B cell (primary cell): ENCODE measurements at regions not wholly inside any gene's neighbourhood (a gene's known extent, or its start where the extent isn't known, plus 50 kb on each side); places are given as distances from the start of the nearest gene placed in this dataset.

ENCODE experiments used
- ATAC-seq: fragments of 200-7000 bp; cut with Tn5 transposase; one replicate; pipeline ENCODE4 v1.10.0; 2021; ENCODE audit warnings: low read depth, mild to moderate bottlenecking, moderate number of reproducible peaks, moderate library complexity
- CTCF ChIA-PET: fragments of 350-600 bp; sonication (Branson Sonifier 250); formaldehyde crosslinking; loops from one replicate; lab custom pipeline; 2021; ENCODE audit warnings: antibody characterized with exemption, inconsistent platforms; lab: Charles Lee
- POLR2A ChIA-PET: fragments of 350-600 bp; sonication (Branson Sonifier 250); formaldehyde crosslinking; loops from one replicate; lab custom pipeline; 2021; ENCODE audit warnings: antibody characterized with exemption; lab: Charles Lee
- DNase-seq: peaks from one replicate; pipeline ENCODE4 v3.0.0; 2013
- H2AFZ ChIP-seq: 2 replicates; pipeline ENCODE4 v1.6.1; 2012; ENCODE audit warnings: mild to moderate bottlenecking, low read depth, low read length; ENCODE audit not compliant: insufficient read depth, poor library complexity, severe bottlenecking
- H3K27ac ChIP-seq, 2 donors: 1 replicate in 1 of 2; 2 replicates in 1 of 2; pipeline ENCODE4 v1.5.1; 2012 to 2013; ENCODE audit warnings: low read length in 2 of 2, mild to moderate bottlenecking in 2 of 2, moderate library complexity in 1 of 2
- H3K27me3 ChIP-seq, 4 experiments: fragments of 200-600 bp in 1 of 4; sonication (generic) in 1 of 4; replicated peaks in 1 of 4; 1 replicate in 2 of 4; 2 replicates in 2 of 4; pipeline versions ENCODE4 v1.6.1 to v1.7.0; 2013 to 2016; ENCODE audit warnings: low read length in 3 of 4, mild to moderate bottlenecking in 2 of 4, mixed read lengths in 1 of 4, moderate library complexity in 1 of 4; ENCODE audit not compliant: insufficient read depth in 4 of 4, control insufficient read depth in 3 of 4; ENCODE audit errors: control extremely low read depth in 1 of 4
- H3K36me3 ChIP-seq, 2 experiments: replicated peaks in 1 of 2; 1 replicate in 1 of 2; 2 replicates in 1 of 2; pipeline versions ENCODE4 v1.6.1 to v1.7.1; 2013; ENCODE audit warnings: low read length in 1 of 2; ENCODE audit not compliant: insufficient read depth in 2 of 2, control insufficient read depth in 1 of 2; ENCODE audit errors: control extremely low read depth in 1 of 2, extremely low read depth in 1 of 2
- H3K4me1 ChIP-seq, 2 donors: fragments of 200-600 bp in 1 of 2; sonication (generic) in 1 of 2; 1 replicate in 1 of 2; 2 replicates in 1 of 2; pipeline versions ENCODE4 v1.5.1 to v1.6.1; 2013 to 2017; ENCODE audit warnings: low read length in 2 of 2; ENCODE audit not compliant: control insufficient read depth in 2 of 2, insufficient read depth in 2 of 2
- H3K4me2 ChIP-seq: replicated peaks from 2 replicates; pipeline ENCODE3; 2012; ENCODE audit warnings: mild to moderate bottlenecking, low read depth, low read length; ENCODE audit not compliant: poor library complexity, severe bottlenecking
- H3K4me3 ChIP-seq, 5 experiments: fragments of 200-600 bp in 1 of 5; sonication (generic) in 1 of 5; 1 replicate in 3 of 5; 2 replicates in 2 of 5; pipeline versions ENCODE4 v1.5.1 to v1.7.0; 2011 to 2016; ENCODE audit warnings: low read length in 4 of 5, mild to moderate bottlenecking in 4 of 5, low read depth in 2 of 5, control low read depth in 1 of 5, moderate library complexity in 1 of 5; ENCODE audit not compliant: insufficient read depth in 1 of 5; ENCODE audit errors: control extremely low read depth in 1 of 5, extremely low read depth in 1 of 5
- H3K79me2 ChIP-seq: fragments of 200-600 bp; sonication (generic); one replicate; pipeline ENCODE4 v1.6.0; 2016; ENCODE audit warnings: low read length; ENCODE audit not compliant: control insufficient read depth, insufficient read depth
- H3K9ac ChIP-seq: fragments of 200-600 bp; sonication (generic); 2 replicates; pipeline ENCODE4 v1.6.1; 2017; ENCODE audit warnings: mild to moderate bottlenecking, low read length, moderate library complexity
- H3K9me3 ChIP-seq, 3 donors: one replicate each; pipeline versions ENCODE4 v1.6.1 to v1.7.1; 2013; ENCODE audit warnings: low read length in 2 of 3; ENCODE audit not compliant: control insufficient read depth in 2 of 3, insufficient read depth in 1 of 3; ENCODE audit errors: control extremely low read depth in 1 of 3
- H4K20me1 ChIP-seq: 2 replicates; pipeline ENCODE4 v1.6.0; 2012; ENCODE audit warnings: mild to moderate bottlenecking, low read length; ENCODE audit not compliant: insufficient read depth, control insufficient read depth, poor library complexity, severe bottlenecking
- H3K27ac Mint-ChIP-seq: one replicate; pipeline ENCODE4 v1.8.0; 2021; ENCODE audit warnings: mixed read lengths
- H3K27me3 Mint-ChIP-seq: one replicate; pipeline ENCODE4 v1.8.0; 2021; ENCODE audit warnings: mixed read lengths
- H3K4me1 Mint-ChIP-seq: one replicate; pipeline ENCODE4 v1.8.0; 2021; ENCODE audit warnings: mixed read lengths
- H3K4me3 Mint-ChIP-seq: one replicate; pipeline ENCODE4 v1.8.0; 2021; ENCODE audit warnings: mixed read lengths
- H3K9me3 Mint-ChIP-seq: one replicate; pipeline ENCODE4 v1.8.0; 2022; ENCODE audit warnings: mixed read lengths; ENCODE audit not compliant: insufficient read depth
- CTCF ChIP-seq: fragments of 200-600 bp; IDR thresholded peaks from one replicate; pipeline ENCODE4 v1.8.0; 2022; ENCODE audit warnings: antibody characterized with exemption, mild to moderate bottlenecking
- EZH2 ChIP-seq: IDR thresholded peaks from 2 replicates; pipeline ENCODE4 v1.6.1; 2012; ENCODE audit warnings: borderline replicate concordance, low read depth, mild to moderate bottlenecking, moderate library complexity, low read length; ENCODE audit not compliant: insufficient read depth, poor library complexity, severe bottlenecking
- WGBS: methylation state at CpG from one replicate; pipeline ENCODE4 v1.1.5; 2013; ENCODE audit warnings: missing lambda C conversion rate; ENCODE audit not compliant: insufficient coverage; 5-methylcytosine and 5-hydroxymethylcytosine counted together
- intact Hi-C: fragments of 100-400 bp; cut with micrococcal nuclease; formaldehyde crosslinking; loops from one replicate; pipeline ENCODE4 v1.10.0; 2022

GRCh38 chr3:28867836-28868235 is 413.0 kb upstream of the RBMS3 start:
- H3K4me3 Mint-ChIP-seq = no peak overlapping the region
- Histone ChIP-seq H3K27me3 (no peaks in the 10 kb centered on the region), H3K9ac (no peak overlapping the region), H3K9me3 (no peaks in the 10 kb centered on the region), H3K4me3 (no peak overlapping the region), H3K36me3 (no peaks in the 10 kb centered on the region), H3K4me2 (no peak overlapping the region), H2AFZ (no peak overlapping the region), H4K20me1 (no peaks in the 10 kb centered on the region), H3K27ac (no peak overlapping the region), H3K79me2 (no peaks in the 10 kb centered on the region), H3K4me1 (no peaks in the 10 kb centered on the region)
- intact Hi-C loops = no loop called here
- H3K27me3 Mint-ChIP-seq = no peaks in the 10 kb centered on the region
- H3K4me1 Mint-ChIP-seq = no peaks in the 10 kb centered on the region
- ChIA-PET CTCF (no interaction called here), POLR2A (no interaction called here)
- H3K9me3 Mint-ChIP-seq = no peaks in the 10 kb centered on the region
- DNase-seq = no peak
- TF ChIP-seq CTCF = no peak
- TF ChIP-seq EZH2 = no peak
- H3K27ac Mint-ChIP-seq = no peak overlapping the region
- WGBS = 60% methylated on average over 1 of the region's 2 CpGs
- no peak for ATAC-seq

GRCh38 chr3:28868897-28869296 is 412.0 kb upstream of the RBMS3 start:
- no peaks in the 10 kb centered on the region for H3K4me1 ChIP-seq
- H3K36me3 ChIP-seq = no peaks in the 10 kb centered on the region
- ChIA-PET POLR2A (no interaction called here), CTCF (no interaction called here)
- no peaks in the 10 kb centered on the region for H3K79me2 ChIP-seq
- no peak for DNase-seq
- no peak overlapping the region for H2AFZ ChIP-seq
- H3K4me2 ChIP-seq = no peak overlapping the region
- no peak overlapping the region for H3K9ac ChIP-seq
- ATAC-seq = no peak
- Mint-ChIP-seq H3K27me3 (no peaks in the 10 kb centered on the region), H3K9me3 (no peaks in the 10 kb centered on the region), H3K4me1 (no peaks in the 10 kb centered on the region), H3K4me3 (no peak overlapping the region), H3K27ac (no peak overlapping the region)
- TF ChIP-seq EZH2 (no peak), CTCF (no peak)
- no peaks in the 10 kb centered on the region for H3K27me3 ChIP-seq
- no peaks in the 10 kb centered on the region for H3K9me3 ChIP-seq
- WGBS = no CpG with 5 or more reads among the region's 2 CpGs
- intact Hi-C loops = no loop called here
- H3K27ac ChIP-seq = no peak overlapping the region
- no peak overlapping the region for H3K4me3 ChIP-seq
- H4K20me1 ChIP-seq = no peaks in the 10 kb centered on the region
